Body of pancreas (tissue), 4 donors: ENCODE measurements at regions not wholly inside any gene's neighbourhood (a gene's known extent, or its start where the extent isn't known, plus 50 kb on each side); places are given as distances from the start of the nearest gene placed in this dataset.

ENCODE experiments used
- ATAC-seq: fragments of 150-250 bp; one replicate; pipeline ENCODE4 v1.9.1; 2016
- DNase-seq, 4 donors: peaks; one replicate each; pipeline ENCODE4 v3.0.0-alpha.2; 2019
- H3K27ac ChIP-seq, 4 donors: fragments of 200-600 bp; sonication (generic); 1 replicate in 3 of 4; 2 replicates in 1 of 4; pipeline versions ENCODE4 v1.5.1 to v1.6.1; 2016 to 2019; ENCODE audit warnings: mild to moderate bottlenecking in 1 of 4, mixed read lengths in 1 of 4, moderate library complexity in 1 of 4
- H3K27me3 ChIP-seq, 2 donors: fragments of 200-600 bp; sonication (generic); one replicate each; pipeline ENCODE4 v1.6.0; 2016; ENCODE audit warnings: mild to moderate bottlenecking in 1 of 2
- H3K36me3 ChIP-seq, 2 donors: fragments of 200-600 bp; sonication (generic); replicated peaks in 1 of 2; 2 replicates each; pipeline ENCODE4 v1.5.1; 2016; ENCODE audit warnings: low read depth in 2 of 2; ENCODE audit not compliant: insufficient read depth in 1 of 2
- H3K4me1 ChIP-seq: fragments of 200-600 bp; sonication (generic); one replicate; pipeline ENCODE4 v1.6.0; 2016
- H3K4me3 ChIP-seq, 2 donors: fragments of 200-600 bp; sonication (generic); 1 replicate in 1 of 2; 2 replicates in 1 of 2; pipeline ENCODE4 v1.5.1; 2016 to 2019
- H3K9me3 ChIP-seq, 3 donors: fragments of 200-600 bp; sonication (generic); 1 replicate in 2 of 3; 2 replicates in 1 of 3; pipeline ENCODE4 v1.5.1; 2016
- CTCF ChIP-seq, 7 experiments: fragments of 450-650 bp in 4 of 7; fragments of 200-600 bp in 3 of 7; sonication (generic) in 3 of 7; IDR thresholded peaks; one replicate each; pipeline ENCODE4 v1.5.1; 2016 to 2019; ENCODE audit warnings: antibody characterized with exemption in 7 of 7
- POLR2A ChIP-seq, 3 donors: fragments of 450-650 bp; IDR thresholded peaks; one replicate each; pipeline ENCODE4 v1.6.1; 2016; ENCODE audit warnings: antibody characterized with exemption in 3 of 3, mild to moderate bottlenecking in 2 of 3
- WGBS, 2 donors: methylation state at CpG; one replicate each; pipeline ENCODE4 v1.1.5; 2017; 5-methylcytosine and 5-hydroxymethylcytosine counted together
- intact Hi-C: fragments of 100-400 bp; cut with DNase I; formaldehyde crosslinking; loops from one replicate; pipeline ENCODE4 v1.15.1; 2023

DNA sequence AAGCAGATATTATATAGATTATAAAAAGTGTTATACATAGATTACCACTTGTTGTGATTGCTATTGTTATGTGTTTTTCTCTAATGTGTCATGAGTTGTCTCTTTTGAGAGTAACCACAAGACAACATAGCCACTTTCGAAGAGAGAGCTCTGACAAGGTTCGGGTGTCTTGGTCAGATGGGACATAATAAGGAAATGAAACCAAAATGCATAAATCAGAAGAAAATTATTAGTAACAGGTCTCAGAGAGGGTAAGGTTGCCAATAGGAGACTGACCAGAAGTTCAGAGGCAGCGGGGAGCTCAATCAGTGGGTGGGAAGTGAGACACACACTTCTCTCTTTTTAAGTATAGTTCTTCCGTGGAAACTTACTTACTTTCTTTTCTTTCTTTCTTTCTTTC, 639.2 kb upstream of the POT1 start:
- TF ChIP-seq CTCF (IDR thresholded peaks at IDR 0.05) (no peak), POLR2A (IDR thresholded peaks at IDR 0.05) (no peak)

GRCh38 chr7:125567686-125568085, 638.1 kb upstream of the POT1 start:
- no peaks in the 10 kb centered on the region for H3K27me3 ChIP-seq
- WGBS, 2 donors: 38 to 41% methylated on average over 2 of the region's 2 CpGs
- H3K4me3 ChIP-seq: no peak overlapping the region
- intact Hi-C loops: no loop called here
- no peak for ATAC-seq
- DNase-seq: no peak
- no peaks in the 10 kb centered on the region for H3K9me3 ChIP-seq
- no peaks in the 10 kb centered on the region for H3K36me3 ChIP-seq
- H3K4me1 ChIP-seq: no peaks in the 10 kb centered on the region
- no peak overlapping the region for H3K27ac ChIP-seq
- TF ChIP-seq CTCF (IDR thresholded peaks at IDR 0.05) (no peak), POLR2A (IDR thresholded peaks at IDR 0.05) (no peak)

More for the DNA sequence above, 639.2 kb upstream of the POT1 start:
- intact Hi-C loops: no loop called here
- DNase-seq (no peak), ATAC-seq (no peak)
- Histone ChIP-seq H3K4me1 (no peaks in the 10 kb centered on the region), H3K9me3 (no peaks in the 10 kb centered on the region), H3K36me3 (no peaks in the 10 kb centered on the region), H3K4me3 (no peak overlapping the region), H3K27me3 (no peaks in the 10 kb centered on the region), H3K27ac (no peak overlapping the region)
- 83 to 89% methylated on average over 4 of the region's 4 CpGs for WGBS, 2 donors

GRCh38 chr7:125563964-125564529, 634.4 kb upstream of the POT1 start:
- 60 to 73% methylated on average over 12 of the region's 12 CpGs for WGBS, 2 donors
- no peaks in the 10 kb centered on the region for H3K9me3 ChIP-seq
- no peak for DNase-seq

DNA sequence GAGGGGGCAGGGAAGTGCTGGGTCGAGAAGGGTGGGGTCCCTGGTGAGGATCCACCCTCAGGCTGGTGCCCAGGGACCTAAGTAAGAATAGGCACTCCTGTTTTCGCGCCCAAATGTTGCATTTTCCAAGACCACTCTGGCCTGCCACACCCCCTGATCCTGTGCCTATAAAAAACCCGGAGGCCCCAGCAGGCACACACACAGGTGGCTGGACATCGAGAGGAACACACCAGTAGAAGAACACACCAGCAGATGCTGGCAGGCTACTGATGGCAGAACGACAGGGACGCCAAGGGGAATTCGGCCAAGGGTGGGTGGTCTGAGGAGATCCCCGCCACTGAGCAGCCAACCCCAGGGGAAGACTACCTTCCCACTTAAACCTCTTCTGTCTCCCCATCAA, 633.9 kb upstream of the POT1 start:
- DNase-seq: no peak
- Histone ChIP-seq H3K27me3 (no peaks in the 10 kb centered on the region), H3K4me3 (no peak overlapping the region), H3K9me3 (no peaks in the 10 kb centered on the region), H3K36me3 (no peaks in the 10 kb centered on the region), H3K27ac (no peak overlapping the region), H3K4me1 (no peaks in the 10 kb centered on the region)
- TF ChIP-seq POLR2A (IDR thresholded peaks at IDR 0.05) (no peak), CTCF (IDR thresholded peaks at IDR 0.05) (no peak)
- no peak for ATAC-seq
- intact Hi-C loops: no loop called here
- WGBS, 2 donors: 65 to 66% methylated on average over 7 to 9 of the region's 9 CpGs

More at GRCh38 chr7:125563964-125564529, 634.4 kb upstream of the POT1 start:
- Histone ChIP-seq H3K4me3 (no peak overlapping the region), H3K36me3 (no peaks in the 10 kb centered on the region), H3K27me3 (no peaks in the 10 kb centered on the region), H3K27ac (no peak overlapping the region), H3K4me1 (no peaks in the 10 kb centered on the region)
- TF ChIP-seq CTCF (IDR thresholded peaks at IDR 0.05) (no peak), POLR2A (IDR thresholded peaks at IDR 0.05) (no peak)
- intact Hi-C loops: no loop called here
- no peak for ATAC-seq

- no peak for ATAC-seq
- H3K4me1 ChIP-seq: no peaks in the 10 kb centered on the region
- no peaks in the 10 kb centered on the region for H3K36me3 ChIP-seq
- no peak overlapping the region for H3K27ac ChIP-seq
- intact Hi-C loops: no loop called here
- DNase-seq: no peak
- no peaks in the 10 kb centered on the region for H3K27me3 ChIP-seq
- 28 to 31% methylated on average over 3 of the region's 3 CpGs for WGBS, 2 donors
- no peak for TF ChIP-seq CTCF (IDR thresholded peaks at IDR 0.05)
- TF ChIP-seq POLR2A (IDR thresholded peaks at IDR 0.05): no peak
- H3K4me3 ChIP-seq: no peak overlapping the region
- H3K9me3 ChIP-seq: no peaks in the 10 kb centered on the region
Measured at GRCh38 chr7:125561006-125561405, 631.4 kb upstream of the POT1 start.
